ENCODE measurements at regions not wholly inside any gene's neighbourhood (a gene's known extent, or its start where the extent isn't known, plus 50 kb on each side); places are given as distances from the start of the nearest gene placed in this dataset.
A peak's percentile ranks its signal among the peaks of the same experiment; 100 is the strongest.

- Histone ChIP-seq H3K36me3 (ENCODE audit: insufficient read depth, low read depth, low read length) (no peaks in the 10 kb centered on the region), H3K9ac (ENCODE audit: low read depth, low read length) (no peak overlapping the region)
Measured at GRCh38 chr1:18548643-18549042, 67.9 kb downstream of the KLHDC7A start.

GRCh38 chr1:18549106-18549505, 68.4 kb downstream of the KLHDC7A start:
- Histone ChIP-seq H3K4me1 (ENCODE audit: insufficient read depth, low read length) (peaks cover 5% of the 10 kb centered on the region; the same call in 1 of the 2 replicates), H3K9me3 (ENCODE audit: insufficient read depth, low read depth, low read length) (no peaks in the 10 kb centered on the region), H3K27ac (ENCODE audit: low read length) (no peak overlapping the region), H3K4me3 (ENCODE audit: low read length) (no peak overlapping the region), H3K9ac (ENCODE audit: low read depth, low read length) (no peak overlapping the region), H3K27me3 (ENCODE audit: insufficient read depth, low read length) (peaks cover 4% of the 10 kb centered on the region; the same call in 1 of the 2 replicates), H3K36me3 (ENCODE audit: insufficient read depth, low read depth, low read length) (no peaks in the 10 kb centered on the region)

More at GRCh38 chr1:18548643-18549042, 67.9 kb downstream of the KLHDC7A start:
- no peak overlapping the region for H3K4me3 ChIP-seq (ENCODE audit: low read length)
- H3K27me3 ChIP-seq (ENCODE audit: insufficient read depth, low read length), result peaks cover 4% of the 10 kb centered on the region; the same call in 1 of the 2 replicates
- H3K9me3 ChIP-seq (ENCODE audit: insufficient read depth, low read depth, low read length), result no peaks in the 10 kb centered on the region
- peaks cover 5% of the 10 kb centered on the region; the same call in 1 of the 2 replicates for H3K4me1 ChIP-seq (ENCODE audit: insufficient read depth, low read length)
- no peak overlapping the region for H3K27ac ChIP-seq (ENCODE audit: low read length)

GRCh38 chr1:18549906-18550305, 69.2 kb downstream of the KLHDC7A start:
- H3K4me1 ChIP-seq (ENCODE audit: insufficient read depth, low read length), result peaks cover 5% of the 10 kb centered on the region; the same call in 1 of the 2 replicates
- no peak overlapping the region for H3K4me3 ChIP-seq (ENCODE audit: low read length)
- no peaks in the 10 kb centered on the region for H3K36me3 ChIP-seq (ENCODE audit: insufficient read depth, low read depth, low read length)
- no peak overlapping the region for H3K27ac ChIP-seq (ENCODE audit: low read length)
- H3K9ac ChIP-seq (ENCODE audit: low read depth, low read length), result no peak overlapping the region
- no peaks in the 10 kb centered on the region for H3K9me3 ChIP-seq (ENCODE audit: insufficient read depth, low read depth, low read length)
- H3K27me3 ChIP-seq (ENCODE audit: insufficient read depth, low read length), result peaks cover 4% of the 10 kb centered on the region; the same call in 1 of the 2 replicates

GRCh38 chr1:18552631-18553030, 71.9 kb downstream of the KLHDC7A start:
- H3K4me1 ChIP-seq (ENCODE audit: insufficient read depth, low read length), result peaks cover 3% of the 10 kb centered on the region; the same call in 1 of the 2 replicates
- 0 out of 2 replicates have a peak, but pooled peaks cover 4% of the 10 kb centered on the region for H3K27me3 ChIP-seq (ENCODE audit: insufficient read depth, low read length)
- no peak overlapping the region for H3K4me3 ChIP-seq (ENCODE audit: low read length)
- H3K36me3 ChIP-seq (ENCODE audit: insufficient read depth, low read depth, low read length), result no peaks in the 10 kb centered on the region
- H3K27ac ChIP-seq (ENCODE audit: low read length), result no peak overlapping the region
- H3K9ac ChIP-seq (ENCODE audit: low read depth, low read length), result no peak overlapping the region
- no peaks in the 10 kb centered on the region for H3K9me3 ChIP-seq (ENCODE audit: insufficient read depth, low read depth, low read length)

GRCh38 chr1:18553388-18553787, 72.7 kb downstream of the KLHDC7A start:
- Histone ChIP-seq H3K9ac (ENCODE audit: low read depth, low read length) (no peak overlapping the region), H3K4me1 (ENCODE audit: insufficient read depth, low read length) (peaks cover 1% of the 10 kb centered on the region; the same call in 1 of the 2 replicates), H3K27me3 (ENCODE audit: insufficient read depth, low read length) (peaks cover 6% of the 10 kb centered on the region; the same call in 1 of the 2 replicates), H3K9me3 (ENCODE audit: insufficient read depth, low read depth, low read length) (no peaks in the 10 kb centered on the region), H3K36me3 (ENCODE audit: insufficient read depth, low read depth, low read length) (no peaks in the 10 kb centered on the region), H3K27ac (ENCODE audit: low read length) (no peak overlapping the region), H3K4me3 (ENCODE audit: low read length) (no peak overlapping the region)

- Histone ChIP-seq H3K27me3 (ENCODE audit: insufficient read depth, low read length) (peaks cover 10% of the 10 kb centered on the region), H3K9ac (ENCODE audit: low read depth, low read length) (no peak overlapping the region), H3K27ac (ENCODE audit: low read length) (no peak overlapping the region), H3K4me3 (ENCODE audit: low read length) (no peak overlapping the region), H3K4me1 (ENCODE audit: insufficient read depth, low read length) (peaks cover 9% of the 10 kb centered on the region; the same call in 1 of the 2 replicates), H3K9me3 (ENCODE audit: insufficient read depth, low read depth, low read length) (no peaks in the 10 kb centered on the region), H3K36me3 (ENCODE audit: insufficient read depth, low read depth, low read length) (no peaks in the 10 kb centered on the region)
Measured at GRCh38 chr1:18554099-18554498, 73.4 kb downstream of the KLHDC7A start.

- Histone ChIP-seq H3K27me3 (ENCODE audit: insufficient read depth, low read length) (peaks cover 15% of the 10 kb centered on the region), H3K4me1 (ENCODE audit: insufficient read depth, low read length) (peaks cover 9% of the 10 kb centered on the region; the same call in 1 of the 2 replicates), H3K36me3 (ENCODE audit: insufficient read depth, low read depth, low read length) (no peaks in the 10 kb centered on the region), H3K9ac (ENCODE audit: low read depth, low read length) (no peak overlapping the region), H3K27ac (ENCODE audit: low read length) (no peak overlapping the region), H3K9me3 (ENCODE audit: insufficient read depth, low read depth, low read length) (no peaks in the 10 kb centered on the region), H3K4me3 (ENCODE audit: low read length) (no peak overlapping the region)
Measured at GRCh38 chr1:18554597-18554996, 73.9 kb downstream of the KLHDC7A start.

GRCh38 chr1:18555036-18555435, 74.3 kb downstream of the KLHDC7A start:
- Histone ChIP-seq H3K27ac (ENCODE audit: low read length) (no peak overlapping the region), H3K9ac (ENCODE audit: low read depth, low read length) (no peak overlapping the region), H3K4me3 (ENCODE audit: low read length) (no peak overlapping the region), H3K27me3 (ENCODE audit: insufficient read depth, low read length) (peaks cover 19% of the 10 kb centered on the region), H3K4me1 (ENCODE audit: insufficient read depth, low read length) (peaks cover 9% of the 10 kb centered on the region; the same call in 1 of the 2 replicates), H3K36me3 (ENCODE audit: insufficient read depth, low read depth, low read length) (no peaks in the 10 kb centered on the region), H3K9me3 (ENCODE audit: insufficient read depth, low read depth, low read length) (no peaks in the 10 kb centered on the region)

GRCh38 chr1:18556364-18556763, 74.3 kb upstream of the PAX7 start:
- H3K9ac ChIP-seq (ENCODE audit: low read depth, low read length), result no peak overlapping the region
- H3K27ac ChIP-seq (ENCODE audit: low read length), result no peak overlapping the region
- H3K4me1 ChIP-seq (ENCODE audit: insufficient read depth, low read length), result peaks cover 9% of the 10 kb centered on the region; the same call in 1 of the 2 replicates
- peaks cover 21% of the 10 kb centered on the region for H3K27me3 ChIP-seq (ENCODE audit: insufficient read depth, low read length)
- H3K9me3 ChIP-seq (ENCODE audit: insufficient read depth, low read depth, low read length), result no peaks in the 10 kb centered on the region
- H3K36me3 ChIP-seq (ENCODE audit: insufficient read depth, low read depth, low read length), result no peaks in the 10 kb centered on the region
- H3K4me3 ChIP-seq (ENCODE audit: low read length), result no peak overlapping the region

- no peaks in the 10 kb centered on the region for H3K36me3 ChIP-seq (ENCODE audit: insufficient read depth, low read depth, low read length)
- peaks cover 21% of the 10 kb centered on the region for H3K27me3 ChIP-seq (ENCODE audit: insufficient read depth, low read length)
- H3K9me3 ChIP-seq (ENCODE audit: insufficient read depth, low read depth, low read length), result no peaks in the 10 kb centered on the region
- H3K4me3 ChIP-seq (ENCODE audit: low read length), result peak overlapping the region; percentile 39
- peak overlapping the region; percentile 35; the same call in 1 of the 2 replicates for H3K9ac ChIP-seq (ENCODE audit: low read depth, low read length)
- peaks cover 9% of the 10 kb centered on the region; the same call in 1 of the 2 replicates for H3K4me1 ChIP-seq (ENCODE audit: insufficient read depth, low read length)
- H3K27ac ChIP-seq (ENCODE audit: low read length), result no peak overlapping the region
Measured at GRCh38 chr1:18557621-18558465, 72.8 kb upstream of the PAX7 start.

GRCh38 chr1:18560692-18561091, 70.0 kb upstream of the PAX7 start:
- H3K4me1 ChIP-seq (ENCODE audit: insufficient read depth, low read length), result peaks cover 9% of the 10 kb centered on the region; the same call in 1 of the 2 replicates
- peaks cover 21% of the 10 kb centered on the region for H3K27me3 ChIP-seq (ENCODE audit: insufficient read depth, low read length)
- H3K27ac ChIP-seq (ENCODE audit: low read length), result no peak overlapping the region
- no peaks in the 10 kb centered on the region for H3K9me3 ChIP-seq (ENCODE audit: insufficient read depth, low read depth, low read length)
- no peak overlapping the region for H3K4me3 ChIP-seq (ENCODE audit: low read length)
- H3K36me3 ChIP-seq (ENCODE audit: insufficient read depth, low read depth, low read length), result no peaks in the 10 kb centered on the region
- H3K9ac ChIP-seq (ENCODE audit: low read depth, low read length), result no peak overlapping the region

GRCh38 chr1:18561967-18562366, 68.7 kb upstream of the PAX7 start:
- Histone ChIP-seq H3K27me3 (ENCODE audit: insufficient read depth, low read length) (peaks cover 21% of the 10 kb centered on the region), H3K4me1 (ENCODE audit: insufficient read depth, low read length) (peaks cover 9% of the 10 kb centered on the region; the same call in 1 of the 2 replicates), H3K9me3 (ENCODE audit: insufficient read depth, low read depth, low read length) (no peaks in the 10 kb centered on the region), H3K36me3 (ENCODE audit: insufficient read depth, low read depth, low read length) (no peaks in the 10 kb centered on the region), H3K27ac (ENCODE audit: low read length) (no peak overlapping the region), H3K9ac (ENCODE audit: low read depth, low read length) (no peak overlapping the region), H3K4me3 (ENCODE audit: low read length) (no peak overlapping the region)
